GM19468 (cell line): ENCODE measurements at regions not wholly inside any gene's neighbourhood (a gene's known extent, or its start where the extent isn't known, plus 50 kb on each side); places are given as distances from the start of the nearest gene placed in this dataset.

Experiments used
- ATAC-seq: cut with Tn5 transposase; IDR thresholded peaks from one replicate; pipeline ENCODE4 v1.9.1; 2021; ENCODE audit warnings: mild to moderate bottlenecking, moderate library complexity, moderate number of reproducible peaks; ENCODE audit not compliant: unreplicated experiment; ENCODE audit errors: extremely low read depth

- no peak for ATAC-seq
These were observed 75.0 kb upstream of the SPRED2 start for GRCh38 chr2:65507102-65508069.

DNA sequence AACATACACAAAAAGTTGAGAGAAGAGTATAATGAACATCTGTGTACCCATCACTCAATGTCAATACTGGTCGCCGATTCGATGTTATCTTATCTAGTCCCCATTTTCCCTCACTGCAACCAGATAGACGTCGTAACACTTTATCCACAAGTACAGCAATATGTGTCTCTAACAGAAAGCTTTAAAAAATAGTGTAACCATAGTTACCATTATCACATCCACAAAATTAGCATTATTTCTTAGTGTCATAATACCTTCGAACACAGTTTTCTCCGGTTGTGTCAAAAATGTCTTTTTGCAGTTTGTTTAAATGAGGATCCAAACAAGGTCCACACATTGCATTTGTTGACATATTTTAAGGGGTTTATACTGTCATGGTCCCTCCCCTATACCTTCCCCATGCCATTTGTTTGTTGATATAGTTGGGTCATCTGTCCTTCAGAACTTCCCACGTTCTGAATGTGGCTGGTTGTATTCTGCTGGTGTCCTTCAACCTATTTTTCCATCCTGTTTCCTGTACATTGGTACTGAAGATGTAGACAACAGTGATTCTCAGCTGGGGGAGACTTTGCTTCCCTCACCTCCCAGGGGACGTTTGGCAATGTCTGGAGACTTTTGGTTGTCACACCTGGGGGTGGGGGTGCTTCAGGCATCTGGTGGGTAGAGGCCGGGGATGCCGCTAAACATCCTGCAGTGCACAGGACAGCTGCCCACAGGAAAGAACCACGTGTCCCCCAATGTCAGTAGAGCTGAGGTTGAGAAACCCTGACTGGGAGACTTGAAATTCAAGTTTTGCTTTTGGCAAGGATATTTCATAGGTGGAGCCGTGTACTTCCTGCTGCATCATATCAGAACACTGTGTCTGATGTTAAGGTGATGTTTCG lies 72.7 kb upstream of the SPRED2 start:
- no peak for ATAC-seq

DNA sequence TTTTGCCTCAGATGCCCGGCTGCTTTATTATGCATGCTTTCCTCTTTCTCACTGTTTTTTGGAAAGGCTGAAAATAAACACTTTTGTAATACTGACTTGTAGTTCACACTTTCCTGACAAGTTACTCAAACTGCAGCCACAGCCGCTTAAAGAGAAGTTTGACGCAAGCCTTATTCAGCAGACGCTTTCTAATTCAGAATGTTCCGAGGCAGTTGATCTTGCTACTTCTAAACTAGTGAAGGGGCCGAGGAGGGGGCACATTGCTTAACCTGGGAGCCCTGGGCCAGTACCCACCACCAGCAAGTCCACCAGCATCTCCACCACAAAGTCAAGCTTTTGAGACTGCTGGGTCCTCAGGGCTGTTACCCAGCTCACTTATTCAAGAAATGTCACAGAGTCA lies 71.8 kb upstream of the SPRED2 start:
- no peak for ATAC-seq

DNA sequence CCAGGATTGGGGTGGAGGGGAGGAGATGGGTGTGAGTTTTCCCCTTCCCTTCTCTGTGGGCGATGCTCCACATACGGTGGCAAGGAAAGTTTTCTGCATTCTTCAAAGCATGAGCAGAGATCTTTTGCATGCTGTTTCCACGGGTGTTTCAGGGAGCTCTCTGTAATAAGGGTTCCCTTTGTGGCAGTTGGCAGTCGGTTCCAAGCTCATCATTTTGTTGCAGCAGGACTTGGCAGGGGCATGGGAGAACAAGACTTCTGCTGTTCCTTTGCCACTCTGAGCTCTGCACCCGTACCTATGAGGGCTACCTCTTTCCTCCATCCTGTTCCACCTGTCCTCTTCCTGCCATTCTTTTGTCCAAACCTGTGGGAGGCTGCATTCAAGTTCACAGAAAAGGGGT lies 71.3 kb upstream of the SPRED2 start:
- ATAC-seq = no peak

DNA sequence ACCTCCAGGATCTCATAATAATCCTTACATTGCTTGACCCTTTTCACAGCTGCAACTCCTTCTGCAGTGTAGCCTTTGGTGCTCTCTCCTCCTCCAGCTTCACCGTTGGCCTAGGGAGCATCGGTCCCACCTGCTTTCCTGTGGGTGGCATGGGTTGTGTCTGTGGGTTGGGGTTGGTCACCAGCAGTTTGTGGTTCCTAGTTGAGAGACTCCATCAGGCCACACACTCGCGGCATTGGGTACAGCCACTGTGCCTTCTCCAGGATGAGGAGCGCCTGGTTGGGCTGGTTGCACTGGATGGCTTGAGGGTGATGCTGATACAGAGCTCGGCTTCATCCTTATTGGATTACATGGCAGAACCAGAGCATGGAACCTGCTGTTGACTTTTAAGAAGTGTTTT lies 69.4 kb upstream of the SPRED2 start:
- ATAC-seq = no peak

GRCh38 chr2:65501074-65501473 lies 68.7 kb upstream of the SPRED2 start:
- ATAC-seq = no peak

GRCh38 chr2:65500310-65501040 lies 68.1 kb upstream of the SPRED2 start:
- ATAC-seq = no peak

- no peak for ATAC-seq
These were observed 66.8 kb upstream of the SPRED2 start for GRCh38 chr2:65499216-65499615.

- no peak for ATAC-seq
These were observed 66.0 kb upstream of the SPRED2 start for GRCh38 chr2:65498396-65498795.

GRCh38 chr2:65495251-65495877 lies 63.0 kb upstream of the SPRED2 start:
- no peak for ATAC-seq

DNA sequence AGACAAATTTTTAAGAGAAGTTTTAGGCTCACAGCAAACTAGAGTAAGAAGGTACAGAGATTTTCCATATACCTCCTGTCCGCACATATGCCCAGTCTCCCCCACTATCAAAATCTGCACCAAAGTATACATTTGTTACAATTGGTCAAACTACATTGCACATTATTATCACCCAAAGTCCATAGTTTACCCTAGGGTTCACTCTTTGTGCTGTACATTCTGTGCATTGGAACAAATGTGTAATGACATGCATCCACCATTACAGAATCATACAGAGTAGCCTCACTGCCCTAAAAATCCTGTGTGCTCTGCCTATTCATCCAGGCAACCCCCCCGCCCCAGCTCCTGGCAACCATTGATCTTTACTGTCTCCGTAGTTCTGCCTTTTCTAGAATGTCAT lies 61.7 kb upstream of the SPRED2 start:
- ATAC-seq = no peak

DNA sequence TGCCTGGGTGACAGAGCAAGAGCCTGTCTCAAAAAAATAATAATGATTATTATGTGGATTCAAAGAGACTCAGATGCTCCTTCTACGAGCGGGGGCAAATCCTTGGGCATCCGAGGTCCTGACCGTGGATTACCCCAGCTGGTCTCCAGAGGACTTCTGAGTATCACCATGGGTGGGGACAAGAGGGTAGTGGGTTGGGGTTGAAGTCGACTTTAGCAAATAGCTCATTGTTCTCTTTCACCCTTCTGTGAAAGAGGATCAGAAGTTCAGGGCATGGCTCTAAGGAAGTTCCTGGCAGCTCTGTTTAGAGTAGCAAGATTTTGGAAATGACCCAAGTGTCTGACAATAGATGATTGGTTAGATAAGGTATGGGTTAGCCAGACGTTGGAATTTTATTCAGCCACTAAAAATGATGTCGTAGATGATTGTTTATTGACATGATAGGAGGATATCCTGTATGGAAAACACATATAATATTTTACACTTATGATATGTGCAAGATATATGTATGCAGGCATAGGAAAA lies 59.0 kb upstream of the SPRED2 start:
- no peak for ATAC-seq

GRCh38 chr2:65490222-65490621 lies 57.8 kb upstream of the SPRED2 start:
- ATAC-seq = no peak

DNA sequence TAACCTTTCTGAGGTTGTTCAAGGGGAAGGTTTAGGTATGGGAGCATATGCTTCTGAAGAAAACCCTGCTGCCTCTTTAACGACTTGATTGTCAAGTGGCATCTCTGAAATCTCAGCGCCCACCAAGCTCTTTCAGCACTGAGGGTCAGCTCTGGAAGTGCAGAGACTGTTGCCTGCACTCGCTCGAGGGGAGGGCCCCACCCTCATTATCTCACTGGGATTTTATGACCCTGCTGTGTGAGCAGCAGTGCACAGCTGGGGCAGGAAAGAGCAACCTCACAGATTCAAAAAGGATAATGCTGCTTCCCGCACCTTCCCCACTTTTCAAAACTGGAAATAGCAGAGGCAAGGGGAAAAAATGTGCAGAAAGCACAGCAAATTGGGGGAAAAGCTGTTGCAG lies 56.9 kb upstream of the SPRED2 start:
- no peak for ATAC-seq

GRCh38 chr2:65488527-65488926 lies 56.1 kb upstream of the SPRED2 start:
- no peak for ATAC-seq

- ATAC-seq = no peak
These were observed 55.0 kb upstream of the SPRED2 start for GRCh38 chr2:65487404-65487803.

- no peak for ATAC-seq
These were observed 54.4 kb upstream of the SPRED2 start for GRCh38 chr2:65486802-65487201.

- ATAC-seq = no peak
These were observed 53.9 kb upstream of the SPRED2 start for GRCh38 chr2:65486282-65486681.

GRCh38 chr2:65485839-65486238 lies 53.4 kb upstream of the SPRED2 start:
- no peak for ATAC-seq

- ATAC-seq = no peak
These were observed 51.4 kb upstream of the SPRED2 start for GRCh38 chr2:65483763-65484162.
